ENCODE measurements at regions not wholly inside any gene's neighbourhood (a gene's known extent, or its start where the extent isn't known, plus 50 kb on each side); places are given as distances from the start of the nearest gene placed in this dataset.

GRCh38 chr2:207479198-207479785 lies 50.5 kb upstream of the CREB1 start:
- in situ Hi-C loops (cut with MboI; ENCODE audit: low sequenced_read_pairs, unreplicated experiment): loop anchor here (10.0 kb wide), 2 partner anchors 494 to 784 kb away; no protein-coding TSS in a partner anchor
- no peak for TF ChIP-seq CTCF (IDR thresholded peaks at IDR 0.05; ENCODE audit: borderline replicate concordance, control extremely low read depth, extremely low read depth, insufficient read depth, missing control alignments)
- no peak for DNase-seq (ENCODE audit: low spot score)
